ENCODE measurements at regions not wholly inside any gene's neighbourhood (a gene's known extent, or its start where the extent isn't known, plus 50 kb on each side); places are given as distances from the start of the nearest gene placed in this dataset.

GRCh38 chr7:24341691-24342413 is 57.9 kb downstream of the NPY start:
- no peak for DNase-seq

- DNase-seq: no peak
These were observed 59.6 kb downstream of the NPY start for GRCh38 chr7:24343614-24344013.

- DNase-seq: no peak
These were observed 62.1 kb downstream of the NPY start for GRCh38 chr7:24346129-24346528.

- peak; percentile 3 for DNase-seq
These were observed 62.7 kb downstream of the NPY start for GRCh38 chr7:24346716-24347115.

- DNase-seq: no peak
These were observed 65.3 kb downstream of the NPY start for GRCh38 chr7:24349339-24349738.

GRCh38 chr7:24354456-24354855 is 70.5 kb downstream of the NPY start:
- DNase-seq: no peak

- no peak for DNase-seq
These were observed 72.9 kb downstream of the NPY start for GRCh38 chr7:24356718-24357386.

- no peak for DNase-seq
These were observed 77.0 kb downstream of the NPY start for GRCh38 chr7:24361001-24361400.

GRCh38 chr7:24365606-24366005 is 81.6 kb downstream of the NPY start:
- no peak for DNase-seq

GRCh38 chr7:24366876-24367275 is 82.9 kb downstream of the NPY start:
- no peak for DNase-seq

GRCh38 chr7:24368161-24368560 is 84.2 kb downstream of the NPY start:
- DNase-seq: no peak

- no peak for DNase-seq
These were observed 86.6 kb downstream of the NPY start for GRCh38 chr7:24370541-24370940.

- DNase-seq: no peak
These were observed 89.3 kb downstream of the NPY start for GRCh38 chr7:24372961-24373955.

- DNase-seq: no peak
These were observed 95.1 kb downstream of the NPY start for GRCh38 chr7:24378871-24379616.

GRCh38 chr7:24381894-24382505 is 98.0 kb downstream of the NPY start:
- DNase-seq: no peak

GRCh38 chr7:24383055-24383454 is 99.1 kb downstream of the NPY start:
- DNase-seq: no peak

GRCh38 chr7:24384362-24385030 is 100.5 kb downstream of the NPY start:
- no peak for DNase-seq

- no peak for DNase-seq
These were observed 104.2 kb downstream of the NPY start for GRCh38 chr7:24388212-24388611.

GRCh38 chr7:24390376-24391157 is 106.6 kb downstream of the NPY start:
- DNase-seq: no peak

- no peak for DNase-seq
These were observed 108.8 kb downstream of the NPY start for GRCh38 chr7:24392774-24393173.

GRCh38 chr7:24395512-24395911 is 111.5 kb downstream of the NPY start:
- no peak for DNase-seq

All from MV-4-11 (cell line).